ENCODE measurements at regions not wholly inside any gene's neighbourhood (a gene's known extent, or its start where the extent isn't known, plus 50 kb on each side); places are given as distances from the start of the nearest gene placed in this dataset.
"Not testable (repeated sequence)": the region's sequence is repeated elsewhere in the genome, so short reads cannot be mapped to it uniquely, and the experiment has no call there.

GRCh38 chr6:113004470-113005270 lies 657.5 kb downstream of the RFPL4B start:
- no peak for DNase-seq

- no peak for DNase-seq
These were observed 659.4 kb downstream of the RFPL4B start for GRCh38 chr6:113006494-113006893.

GRCh38 chr6:113009682-113010081 lies 662.6 kb downstream of the RFPL4B start:
- DNase-seq, result no peak

- no peak for DNase-seq
These were observed 663.3 kb downstream of the RFPL4B start for GRCh38 chr6:113010196-113010989.

GRCh38 chr6:113011389-113011788 lies 664.3 kb downstream of the RFPL4B start:
- DNase-seq, result no peak

- DNase-seq, result no peak
These were observed 664.7 kb downstream of the RFPL4B start for GRCh38 chr6:113011801-113012200.

- no peak for DNase-seq
These were observed 668.1 kb downstream of the RFPL4B start for GRCh38 chr6:113015249-113015648.

GRCh38 chr6:113017353-113017752 lies 670.2 kb downstream of the RFPL4B start:
- DNase-seq, result no peak

GRCh38 chr6:113018351-113019151 lies 671.4 kb downstream of the RFPL4B start:
- no peak for DNase-seq

GRCh38 chr6:113019176-113019575 lies 672.0 kb downstream of the RFPL4B start:
- DNase-seq, result no peak

GRCh38 chr6:113027780-113028179 lies 680.6 kb downstream of the RFPL4B start:
- no peak for DNase-seq

- not testable (repeated sequence) for DNase-seq
These were observed 682.0 kb downstream of the RFPL4B start for GRCh38 chr6:113029161-113029560.

GRCh38 chr6:113031591-113032238 lies 684.6 kb downstream of the RFPL4B start:
- no peak for DNase-seq

GRCh38 chr6:113039005-113039404 lies 691.9 kb downstream of the RFPL4B start:
- DNase-seq, result no peak

GRCh38 chr6:113047148-113047547 lies 700.0 kb downstream of the RFPL4B start:
- DNase-seq, result peak; percentile 27

- no peak for DNase-seq
These were observed 700.8 kb downstream of the RFPL4B start for GRCh38 chr6:113047932-113048331.

GRCh38 chr6:113048741-113049140 lies 701.6 kb downstream of the RFPL4B start:
- DNase-seq, result no peak

GRCh38 chr6:113049190-113049589 lies 702.1 kb downstream of the RFPL4B start:
- DNase-seq, result no peak

GRCh38 chr6:113050010-113050858 lies 703.1 kb downstream of the RFPL4B start:
- no peak for DNase-seq

GRCh38 chr6:113050979-113051378 lies 703.8 kb downstream of the RFPL4B start:
- no peak for DNase-seq

- DNase-seq, result no peak
These were observed 705.4 kb downstream of the RFPL4B start for GRCh38 chr6:113052506-113052905.

- DNase-seq, result no peak
These were observed 707.9 kb downstream of the RFPL4B start for GRCh38 chr6:113055061-113055460.

Measured in NCI-H2171 treated with DMSO at 0.1 percent for 48 hours (cell line).